ENCODE measurements at regions not wholly inside any gene's neighbourhood (a gene's known extent, or its start where the extent isn't known, plus 50 kb on each side); places are given as distances from the start of the nearest gene placed in this dataset.

DNA sequence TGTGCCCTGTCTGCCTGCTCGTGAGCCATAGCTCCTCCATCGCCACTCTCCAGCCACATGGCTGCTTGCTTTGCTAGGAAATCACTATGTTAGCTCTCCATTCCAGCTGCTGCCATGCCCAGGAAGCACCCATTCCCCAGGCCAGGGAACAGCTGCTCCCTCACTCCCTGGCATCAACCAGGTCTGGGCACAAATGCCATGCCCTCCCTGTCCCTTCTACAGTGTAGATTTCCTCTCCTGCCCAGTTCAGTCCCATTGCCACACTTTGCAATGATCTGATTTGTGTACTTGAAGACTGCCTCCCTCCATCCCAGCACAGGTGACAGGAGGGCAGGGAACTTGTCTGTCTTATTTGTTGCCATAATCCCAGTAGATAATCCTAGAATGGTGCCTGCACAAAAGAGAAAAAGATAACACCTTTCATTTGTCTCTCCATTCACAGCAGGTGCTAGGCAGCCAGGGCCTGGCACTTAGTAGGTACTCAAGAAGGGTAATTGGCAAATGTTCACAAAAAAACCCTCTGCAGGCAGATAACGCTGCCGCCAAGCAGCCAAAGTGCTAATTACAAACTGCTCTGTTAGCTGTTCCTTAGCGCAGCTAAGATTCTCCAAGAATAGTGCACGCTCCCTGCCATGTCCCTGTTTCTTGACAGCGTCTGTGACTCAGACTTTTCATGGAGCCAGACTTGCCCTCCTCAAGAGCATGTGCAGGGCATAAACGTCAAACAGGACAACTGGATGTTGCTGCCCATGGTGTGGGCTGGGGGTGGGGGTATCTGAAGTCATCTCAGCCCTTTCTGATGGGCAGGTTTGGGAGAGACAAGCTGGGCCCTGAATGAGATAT lies 69.1 kb downstream of the ARL6IP4 start:
- TF ChIP-seq, protein P1, sequence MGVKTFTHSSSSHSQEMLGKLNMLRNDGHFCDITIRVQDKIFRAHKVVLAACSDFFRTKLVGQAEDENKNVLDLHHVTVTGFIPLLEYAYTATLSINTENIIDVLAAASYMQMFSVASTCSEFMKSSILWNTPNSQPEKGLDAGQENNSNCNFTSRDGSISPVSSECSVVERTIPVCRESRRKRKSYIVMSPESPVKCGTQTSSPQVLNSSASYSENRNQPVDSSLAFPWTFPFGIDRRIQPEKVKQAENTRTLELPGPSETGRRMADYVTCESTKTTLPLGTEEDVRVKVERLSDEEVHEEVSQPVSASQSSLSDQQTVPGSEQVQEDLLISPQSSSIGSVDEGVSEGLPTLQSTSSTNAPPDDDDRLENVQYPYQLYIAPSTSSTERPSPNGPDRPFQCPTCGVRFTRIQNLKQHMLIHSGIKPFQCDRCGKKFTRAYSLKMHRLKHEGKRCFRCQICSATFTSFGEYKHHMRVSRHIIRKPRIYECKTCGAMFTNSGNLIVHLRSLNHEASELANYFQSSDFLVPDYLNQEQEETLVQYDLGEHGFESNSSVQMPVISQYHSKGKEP (CRISPR knock-in tag; IDR thresholded peaks at IDR 0.05): no peak
- no peak for TF ChIP-seq PRMT3 (CRISPR knock-in tag; IDR thresholded peaks at IDR 0.05; ENCODE audit: borderline replicate concordance, low read depth)
- TF ChIP-seq RFX5 (IDR thresholded peaks at IDR 0.05; ENCODE audit: low read depth, low read length): no peak
- no peak for TF ChIP-seq POLR2A (IDR thresholded peaks at IDR 0.05; ENCODE audit: insufficient read depth in 1 of 2, low read depth in 2 of 2, low read length in 2 of 2)
- TF ChIP-seq TCF7L2 (IDR thresholded peaks at IDR 0.05; ENCODE audit: low read depth, low read length): no peak
- TF ChIP-seq, protein P2, sequence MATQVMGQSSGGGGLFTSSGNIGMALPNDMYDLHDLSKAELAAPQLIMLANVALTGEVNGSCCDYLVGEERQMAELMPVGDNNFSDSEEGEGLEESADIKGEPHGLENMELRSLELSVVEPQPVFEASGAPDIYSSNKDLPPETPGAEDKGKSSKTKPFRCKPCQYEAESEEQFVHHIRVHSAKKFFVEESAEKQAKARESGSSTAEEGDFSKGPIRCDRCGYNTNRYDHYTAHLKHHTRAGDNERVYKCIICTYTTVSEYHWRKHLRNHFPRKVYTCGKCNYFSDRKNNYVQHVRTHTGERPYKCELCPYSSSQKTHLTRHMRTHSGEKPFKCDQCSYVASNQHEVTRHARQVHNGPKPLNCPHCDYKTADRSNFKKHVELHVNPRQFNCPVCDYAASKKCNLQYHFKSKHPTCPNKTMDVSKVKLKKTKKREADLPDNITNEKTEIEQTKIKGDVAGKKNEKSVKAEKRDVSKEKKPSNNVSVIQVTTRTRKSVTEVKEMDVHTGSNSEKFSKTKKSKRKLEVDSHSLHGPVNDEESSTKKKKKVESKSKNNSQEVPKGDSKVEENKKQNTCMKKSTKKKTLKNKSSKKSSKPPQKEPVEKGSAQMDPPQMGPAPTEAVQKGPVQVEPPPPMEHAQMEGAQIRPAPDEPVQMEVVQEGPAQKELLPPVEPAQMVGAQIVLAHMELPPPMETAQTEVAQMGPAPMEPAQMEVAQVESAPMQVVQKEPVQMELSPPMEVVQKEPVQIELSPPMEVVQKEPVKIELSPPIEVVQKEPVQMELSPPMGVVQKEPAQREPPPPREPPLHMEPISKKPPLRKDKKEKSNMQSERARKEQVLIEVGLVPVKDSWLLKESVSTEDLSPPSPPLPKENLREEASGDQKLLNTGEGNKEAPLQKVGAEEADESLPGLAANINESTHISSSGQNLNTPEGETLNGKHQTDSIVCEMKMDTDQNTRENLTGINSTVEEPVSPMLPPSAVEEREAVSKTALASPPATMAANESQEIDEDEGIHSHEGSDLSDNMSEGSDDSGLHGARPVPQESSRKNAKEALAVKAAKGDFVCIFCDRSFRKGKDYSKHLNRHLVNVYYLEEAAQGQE (IDR thresholded peaks at IDR 0.05; ENCODE audit: borderline replicate concordance in 1 of 2, low read depth in 1 of 2, low read length in 2 of 2): no peak
- TF ChIP-seq GZF1 (CRISPR knock-in tag; IDR thresholded peaks at IDR 0.05): no peak
- no peak for TF ChIP-seq ZNF841 (CRISPR knock-in tag; IDR thresholded peaks at IDR 0.05; ENCODE audit: borderline replicate concordance)
- TF ChIP-seq ZBTB7A (CRISPR knock-in tag; IDR thresholded peaks at IDR 0.05): no peak
- no peak for TF ChIP-seq PHF20 (CRISPR knock-in tag; IDR thresholded peaks at IDR 0.05)
- TF ChIP-seq, protein P3, sequence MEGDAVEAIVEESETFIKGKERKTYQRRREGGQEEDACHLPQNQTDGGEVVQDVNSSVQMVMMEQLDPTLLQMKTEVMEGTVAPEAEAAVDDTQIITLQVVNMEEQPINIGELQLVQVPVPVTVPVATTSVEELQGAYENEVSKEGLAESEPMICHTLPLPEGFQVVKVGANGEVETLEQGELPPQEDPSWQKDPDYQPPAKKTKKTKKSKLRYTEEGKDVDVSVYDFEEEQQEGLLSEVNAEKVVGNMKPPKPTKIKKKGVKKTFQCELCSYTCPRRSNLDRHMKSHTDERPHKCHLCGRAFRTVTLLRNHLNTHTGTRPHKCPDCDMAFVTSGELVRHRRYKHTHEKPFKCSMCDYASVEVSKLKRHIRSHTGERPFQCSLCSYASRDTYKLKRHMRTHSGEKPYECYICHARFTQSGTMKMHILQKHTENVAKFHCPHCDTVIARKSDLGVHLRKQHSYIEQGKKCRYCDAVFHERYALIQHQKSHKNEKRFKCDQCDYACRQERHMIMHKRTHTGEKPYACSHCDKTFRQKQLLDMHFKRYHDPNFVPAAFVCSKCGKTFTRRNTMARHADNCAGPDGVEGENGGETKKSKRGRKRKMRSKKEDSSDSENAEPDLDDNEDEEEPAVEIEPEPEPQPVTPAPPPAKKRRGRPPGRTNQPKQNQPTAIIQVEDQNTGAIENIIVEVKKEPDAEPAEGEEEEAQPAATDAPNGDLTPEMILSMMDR (CRISPR knock-in tag; IDR thresholded peaks at IDR 0.05): no peak
- TF ChIP-seq IRF2 (CRISPR knock-in tag; IDR thresholded peaks at IDR 0.05): no peak
- no peak for TF ChIP-seq POLR2AphosphoS5 (IDR thresholded peaks at IDR 0.05; ENCODE audit: low read depth, low read length)

All from HepG2 (cell line).